GM12874 (cell line): ENCODE measurements at regions not wholly inside any gene's neighbourhood (a gene's known extent, or its start where the extent isn't known, plus 50 kb on each side); places are given as distances from the start of the nearest gene placed in this dataset.

Experiments
- CTCF ChIP-seq: IDR thresholded peaks from 2 replicates; pipeline ENCODE4 v1.5.1; 2011; ENCODE audit warnings: low read depth, mild to moderate bottlenecking, control low read depth, low read length, moderate library complexity; ENCODE audit not compliant: insufficient read depth

GRCh38 chr6:78768271-78768670, 99.1 kb upstream of the IRAK1BP1 start:
- TF ChIP-seq CTCF: no peak

GRCh38 chr6:78770765-78771164, 96.6 kb upstream of the IRAK1BP1 start:
- no peak for TF ChIP-seq CTCF

- TF ChIP-seq CTCF: no peak
Observed at GRCh38 chr6:78771586-78771985, 95.8 kb upstream of the IRAK1BP1 start.

GRCh38 chr6:78781001-78781400, 86.3 kb upstream of the IRAK1BP1 start:
- TF ChIP-seq CTCF: no peak

- TF ChIP-seq CTCF: no peak
Observed at GRCh38 chr6:78797270-78797669, 70.1 kb upstream of the IRAK1BP1 start.

GRCh38 chr6:78799682-78800081, 67.7 kb upstream of the IRAK1BP1 start:
- no peak for TF ChIP-seq CTCF

- TF ChIP-seq CTCF: no peak
Observed at GRCh38 chr6:78808356-78808891, 58.9 kb upstream of the IRAK1BP1 start.
